Tibial nerve (tissue), 4 donors: ENCODE measurements at regions not wholly inside any gene's neighbourhood (a gene's known extent, or its start where the extent isn't known, plus 50 kb on each side); places are given as distances from the start of the nearest gene placed in this dataset.

Experiments
- EP300 ChIP-seq, 2 donors: sonication (generic); formaldehyde crosslinking; IDR thresholded peaks; one replicate each; pipeline ENCODE4 v1.6.1; 2017; ENCODE audit warnings: antibody characterized with exemption in 2 of 2, mild to moderate bottlenecking in 1 of 2
- POLR2A ChIP-seq, 2 donors: fragments of 450-650 bp; IDR thresholded peaks; one replicate each; pipeline ENCODE4 v1.6.1; 2017; ENCODE audit warnings: antibody characterized with exemption in 2 of 2, mild to moderate bottlenecking in 2 of 2, moderate library complexity in 2 of 2
- TF ChIP-seq, protein P1 (sequence below), 5 experiments: fragments of 200-600 bp in 3 of 5; fragments of 450-650 bp in 2 of 5; sonication (generic) in 3 of 5; IDR thresholded peaks; one replicate each; pipeline ENCODE4 v1.5.1; 2016 to 2019; ENCODE audit warnings: antibody characterized with exemption in 5 of 5, mild to moderate bottlenecking in 3 of 5, moderate library complexity in 2 of 5

DNA sequence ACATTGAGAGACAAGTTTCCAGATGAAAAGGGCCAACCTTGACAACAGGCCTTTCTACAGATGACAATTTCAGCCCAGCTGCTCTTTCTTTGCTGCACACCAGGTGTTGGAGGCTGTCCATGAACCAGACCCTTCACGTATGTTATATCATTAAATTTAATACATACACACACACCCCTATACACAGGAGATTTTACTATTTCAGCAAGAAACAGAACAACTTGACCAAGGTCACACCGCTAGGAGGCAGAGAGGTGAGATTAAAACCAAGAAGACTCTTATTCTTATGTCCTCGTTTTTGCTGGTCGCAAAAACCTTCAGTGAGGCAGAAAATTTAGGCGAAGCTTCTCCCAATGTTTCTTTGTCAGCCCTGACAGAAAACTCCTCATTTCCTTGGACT is 1585.9 kb downstream of the AACS start:
- TF ChIP-seq POLR2A (IDR thresholded peaks at IDR 0.05) (no peak), EP300 (IDR thresholded peaks at IDR 0.05) (no peak)
- TF ChIP-seq, protein P1, sequence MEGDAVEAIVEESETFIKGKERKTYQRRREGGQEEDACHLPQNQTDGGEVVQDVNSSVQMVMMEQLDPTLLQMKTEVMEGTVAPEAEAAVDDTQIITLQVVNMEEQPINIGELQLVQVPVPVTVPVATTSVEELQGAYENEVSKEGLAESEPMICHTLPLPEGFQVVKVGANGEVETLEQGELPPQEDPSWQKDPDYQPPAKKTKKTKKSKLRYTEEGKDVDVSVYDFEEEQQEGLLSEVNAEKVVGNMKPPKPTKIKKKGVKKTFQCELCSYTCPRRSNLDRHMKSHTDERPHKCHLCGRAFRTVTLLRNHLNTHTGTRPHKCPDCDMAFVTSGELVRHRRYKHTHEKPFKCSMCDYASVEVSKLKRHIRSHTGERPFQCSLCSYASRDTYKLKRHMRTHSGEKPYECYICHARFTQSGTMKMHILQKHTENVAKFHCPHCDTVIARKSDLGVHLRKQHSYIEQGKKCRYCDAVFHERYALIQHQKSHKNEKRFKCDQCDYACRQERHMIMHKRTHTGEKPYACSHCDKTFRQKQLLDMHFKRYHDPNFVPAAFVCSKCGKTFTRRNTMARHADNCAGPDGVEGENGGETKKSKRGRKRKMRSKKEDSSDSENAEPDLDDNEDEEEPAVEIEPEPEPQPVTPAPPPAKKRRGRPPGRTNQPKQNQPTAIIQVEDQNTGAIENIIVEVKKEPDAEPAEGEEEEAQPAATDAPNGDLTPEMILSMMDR (IDR thresholded peaks at IDR 0.05): no peak
